ENCODE measurements at regions not wholly inside any gene's neighbourhood (a gene's known extent, or its start where the extent isn't known, plus 50 kb on each side); places are given as distances from the start of the nearest gene placed in this dataset.

DNA sequence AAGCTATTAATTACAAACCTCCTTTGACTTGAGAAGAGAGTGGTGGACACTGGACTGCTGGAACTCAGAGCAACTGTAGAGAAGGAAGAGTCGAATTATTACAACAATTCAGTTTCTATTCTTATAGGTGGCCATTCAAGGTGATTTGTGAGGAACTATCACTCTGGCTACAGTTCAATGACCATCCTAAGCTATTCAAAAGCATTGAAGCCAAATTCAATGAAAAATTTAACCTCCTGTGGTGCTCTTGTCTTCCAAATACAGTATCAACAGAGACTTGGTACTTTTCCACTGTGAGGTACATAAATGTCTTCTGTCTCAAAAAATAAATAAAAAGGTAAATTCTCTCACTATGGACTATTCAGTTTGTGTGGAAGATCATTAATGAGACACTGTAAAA, 513.3 kb upstream of the SEMA6D start (continued):
- TF ChIP-seq, protein P1, sequence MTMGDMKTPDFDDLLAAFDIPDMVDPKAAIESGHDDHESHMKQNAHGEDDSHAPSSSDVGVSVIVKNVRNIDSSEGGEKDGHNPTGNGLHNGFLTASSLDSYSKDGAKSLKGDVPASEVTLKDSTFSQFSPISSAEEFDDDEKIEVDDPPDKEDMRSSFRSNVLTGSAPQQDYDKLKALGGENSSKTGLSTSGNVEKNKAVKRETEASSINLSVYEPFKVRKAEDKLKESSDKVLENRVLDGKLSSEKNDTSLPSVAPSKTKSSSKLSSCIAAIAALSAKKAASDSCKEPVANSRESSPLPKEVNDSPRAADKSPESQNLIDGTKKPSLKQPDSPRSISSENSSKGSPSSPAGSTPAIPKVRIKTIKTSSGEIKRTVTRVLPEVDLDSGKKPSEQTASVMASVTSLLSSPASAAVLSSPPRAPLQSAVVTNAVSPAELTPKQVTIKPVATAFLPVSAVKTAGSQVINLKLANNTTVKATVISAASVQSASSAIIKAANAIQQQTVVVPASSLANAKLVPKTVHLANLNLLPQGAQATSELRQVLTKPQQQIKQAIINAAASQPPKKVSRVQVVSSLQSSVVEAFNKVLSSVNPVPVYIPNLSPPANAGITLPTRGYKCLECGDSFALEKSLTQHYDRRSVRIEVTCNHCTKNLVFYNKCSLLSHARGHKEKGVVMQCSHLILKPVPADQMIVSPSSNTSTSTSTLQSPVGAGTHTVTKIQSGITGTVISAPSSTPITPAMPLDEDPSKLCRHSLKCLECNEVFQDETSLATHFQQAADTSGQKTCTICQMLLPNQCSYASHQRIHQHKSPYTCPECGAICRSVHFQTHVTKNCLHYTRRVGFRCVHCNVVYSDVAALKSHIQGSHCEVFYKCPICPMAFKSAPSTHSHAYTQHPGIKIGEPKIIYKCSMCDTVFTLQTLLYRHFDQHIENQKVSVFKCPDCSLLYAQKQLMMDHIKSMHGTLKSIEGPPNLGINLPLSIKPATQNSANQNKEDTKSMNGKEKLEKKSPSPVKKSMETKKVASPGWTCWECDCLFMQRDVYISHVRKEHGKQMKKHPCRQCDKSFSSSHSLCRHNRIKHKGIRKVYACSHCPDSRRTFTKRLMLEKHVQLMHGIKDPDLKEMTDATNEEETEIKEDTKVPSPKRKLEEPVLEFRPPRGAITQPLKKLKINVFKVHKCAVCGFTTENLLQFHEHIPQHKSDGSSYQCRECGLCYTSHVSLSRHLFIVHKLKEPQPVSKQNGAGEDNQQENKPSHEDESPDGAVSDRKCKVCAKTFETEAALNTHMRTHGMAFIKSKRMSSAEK (CRISPR knock-in tag; IDR thresholded peaks at IDR 0.05; ENCODE audit: borderline replicate concordance), result no peak
- TF ChIP-seq ZNF263 (CRISPR knock-in tag; IDR thresholded peaks at IDR 0.05; ENCODE audit: low read depth) (no peak), CBFB (CRISPR knock-in tag; IDR thresholded peaks at IDR 0.05; ENCODE audit: low read depth) (no peak)
- TF ChIP-seq, protein P2, sequence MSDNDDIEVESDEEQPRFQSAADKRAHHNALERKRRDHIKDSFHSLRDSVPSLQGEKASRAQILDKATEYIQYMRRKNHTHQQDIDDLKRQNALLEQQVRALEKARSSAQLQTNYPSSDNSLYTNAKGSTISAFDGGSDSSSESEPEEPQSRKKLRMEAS (CRISPR knock-in tag; IDR thresholded peaks at IDR 0.05), result no peak
- TF ChIP-seq, protein P3, sequence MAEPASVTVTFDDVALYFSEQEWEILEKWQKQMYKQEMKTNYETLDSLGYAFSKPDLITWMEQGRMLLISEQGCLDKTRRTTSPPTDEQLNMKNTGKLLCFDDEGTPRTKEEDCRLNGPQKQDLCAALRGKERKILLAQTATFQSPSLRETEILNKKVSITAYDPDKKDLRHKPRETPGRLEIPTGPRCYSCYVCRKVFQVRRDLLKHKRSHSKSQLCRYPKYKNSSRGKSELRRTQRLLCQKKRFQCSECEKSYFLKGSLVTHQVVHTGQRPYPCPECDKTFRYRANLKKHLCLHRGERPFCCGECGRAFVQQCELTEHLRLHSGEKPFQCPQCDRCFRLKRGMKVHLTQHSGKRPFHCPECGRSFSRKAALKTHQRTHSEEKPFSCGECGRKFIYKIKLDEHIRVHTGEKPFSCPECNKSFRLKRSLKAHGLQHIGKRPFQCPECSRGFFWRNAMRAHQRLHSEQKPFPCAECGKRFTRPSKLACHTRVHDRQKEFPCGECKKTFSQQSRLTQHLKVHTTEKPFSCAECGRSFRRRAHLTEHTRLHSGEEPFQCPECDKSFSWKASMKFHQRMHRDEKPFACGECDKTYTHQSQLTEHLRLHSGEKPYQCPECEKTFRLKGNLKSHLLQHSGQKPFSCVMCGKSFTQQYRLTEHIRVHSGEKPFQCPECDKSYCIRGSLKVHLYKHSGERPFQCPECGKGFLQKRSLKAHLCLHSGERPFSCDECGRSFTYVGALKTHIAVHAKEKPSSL (CRISPR knock-in tag; conservative IDR thresholded peaks at IDR 0.05), result no peak

DNA sequence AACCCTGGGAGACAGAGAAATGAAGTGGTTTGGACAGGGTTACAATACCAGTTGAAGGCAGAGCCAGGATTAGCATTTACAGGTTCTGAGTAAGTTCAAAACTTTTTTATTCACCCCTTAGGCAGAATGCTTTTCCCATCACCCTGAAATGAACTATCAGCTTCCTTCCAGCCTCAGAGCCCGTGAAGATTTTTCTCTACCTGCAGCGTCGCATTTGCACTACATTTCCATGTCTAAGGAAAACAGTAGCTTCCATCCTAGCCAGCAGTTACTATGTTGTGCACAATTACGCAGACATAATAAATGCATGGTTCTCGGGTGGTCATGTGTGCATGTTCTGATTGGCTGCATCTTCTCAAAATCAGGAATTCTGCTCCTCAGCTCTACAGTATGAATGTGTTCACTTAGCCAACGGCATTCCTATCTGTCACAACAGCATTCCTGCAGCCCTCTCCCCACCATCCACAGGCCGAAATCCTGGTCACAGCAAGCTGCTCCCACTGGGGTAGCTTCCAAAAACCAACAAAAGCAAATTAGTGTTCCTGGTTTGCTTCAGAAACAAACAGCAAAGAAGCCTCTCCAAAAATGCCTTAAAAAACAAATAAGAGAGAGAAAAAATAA, 510.8 kb upstream of the SEMA6D start:
- ATAC-seq, result peak; percentile 75

DNA sequence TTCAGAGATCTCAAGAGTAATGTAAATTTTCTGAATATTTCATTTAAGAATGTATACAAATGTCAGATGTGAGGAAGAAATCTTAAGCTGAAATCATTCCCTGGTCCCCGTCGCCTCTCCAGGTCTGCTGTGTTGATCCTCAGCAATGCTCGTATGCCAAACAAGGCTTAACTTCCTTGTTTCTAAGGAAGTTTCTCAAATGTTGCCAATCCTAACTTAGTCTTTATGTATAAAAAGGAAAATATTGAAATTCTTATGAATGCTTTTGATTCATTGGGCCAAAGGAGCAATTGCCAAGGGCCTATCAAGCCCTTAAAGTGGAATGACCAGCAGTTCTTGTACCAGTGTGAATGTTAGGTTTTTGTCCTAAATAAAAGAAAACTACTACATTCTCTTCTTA, 507.7 kb upstream of the SEMA6D start:
- no peak for DNase-seq (ENCODE audit: low spot score)
- no peaks in the 10 kb centered on the region for H3K9me3 Mint-ChIP-seq
- no peaks in the 10 kb centered on the region for H3K27me3 Mint-ChIP-seq (ENCODE audit: low read depth)
- no peak overlapping the region for H3K27ac Mint-ChIP-seq
- H3K4me1 Mint-ChIP-seq, result peaks cover 70% of the 10 kb centered on the region
- H3K36me3 Mint-ChIP-seq, result no peaks in the 10 kb centered on the region
- H3K4me3 Mint-ChIP-seq, result no peak overlapping the region
- ChIA-PET POLR2A (no interaction called here), CTCF (interaction anchor here (1.2 kb wide), 1 partner anchor 14 kb away, joined by 3 read pairs; no protein-coding TSS in a partner anchor)
- ATAC-seq, result no peak
- no peak for TF ChIP-seq NFE2L1 (CRISPR knock-in tag; IDR thresholded peaks at IDR 0.05)
- TF ChIP-seq ETV6 (CRISPR knock-in tag; IDR thresholded peaks at IDR 0.05), result no peak
- TF ChIP-seq ZNF317 (CRISPR knock-in tag; IDR thresholded peaks at IDR 0.05; ENCODE audit: borderline replicate concordance, low read depth), result no peak
- TF ChIP-seq TEAD4 (CRISPR knock-in tag; IDR thresholded peaks at IDR 0.05), result no peak
- TF ChIP-seq CREM (CRISPR knock-in tag; IDR thresholded peaks at IDR 0.05), result no peak
- no peak for TF ChIP-seq GABPB1 (CRISPR knock-in tag; IDR thresholded peaks at IDR 0.05)
- TF ChIP-seq HMGA2 (CRISPR knock-in tag; IDR thresholded peaks at IDR 0.05), result no peak
- no peak for TF ChIP-seq CREB1 (CRISPR knock-in tag; IDR thresholded peaks at IDR 0.05)
- TF ChIP-seq NFYB (CRISPR knock-in tag; conservative IDR thresholded peaks at IDR 0.05; ENCODE audit: low read depth), result no peak
- no peak for TF ChIP-seq SOX15 (CRISPR knock-in tag; IDR thresholded peaks at IDR 0.05)
- TF ChIP-seq, protein P4, sequence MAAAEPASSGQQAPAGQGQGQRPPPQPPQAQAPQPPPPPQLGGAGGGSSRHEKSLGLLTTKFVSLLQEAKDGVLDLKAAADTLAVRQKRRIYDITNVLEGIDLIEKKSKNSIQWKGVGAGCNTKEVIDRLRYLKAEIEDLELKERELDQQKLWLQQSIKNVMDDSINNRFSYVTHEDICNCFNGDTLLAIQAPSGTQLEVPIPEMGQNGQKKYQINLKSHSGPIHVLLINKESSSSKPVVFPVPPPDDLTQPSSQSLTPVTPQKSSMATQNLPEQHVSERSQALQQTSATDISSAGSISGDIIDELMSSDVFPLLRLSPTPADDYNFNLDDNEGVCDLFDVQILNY (CRISPR knock-in tag; IDR thresholded peaks at IDR 0.05), result no peak
- TF ChIP-seq ESRRA (CRISPR knock-in tag; IDR thresholded peaks at IDR 0.05; ENCODE audit: borderline replicate concordance), result no peak

More for the DNA sequence above, 510.8 kb upstream of the SEMA6D start:
- DNase-seq (ENCODE audit: low spot score), result peak; percentile 25
- Mint-ChIP-seq H3K27me3 (ENCODE audit: low read depth) (peaks cover 4% of the 10 kb centered on the region), H3K4me3 (no peak overlapping the region), H3K9me3 (no peaks in the 10 kb centered on the region; the same call in 1 of the 2 replicates), H3K36me3 (no peaks in the 10 kb centered on the region), H3K4me1 (peaks cover 76% of the 10 kb centered on the region), H3K27ac (peak overlapping the region; percentile 92)
- CTCF ChIA-PET, result interaction anchor here (0.7 to 1.3 kb wide), 4 partner anchors 168 to 897 kb away, joined by 3 to 5 read pairs (median 3); no protein-coding TSS in a partner anchor
- POLR2A ChIA-PET, result no interaction called here
- TF ChIP-seq, protein P5, sequence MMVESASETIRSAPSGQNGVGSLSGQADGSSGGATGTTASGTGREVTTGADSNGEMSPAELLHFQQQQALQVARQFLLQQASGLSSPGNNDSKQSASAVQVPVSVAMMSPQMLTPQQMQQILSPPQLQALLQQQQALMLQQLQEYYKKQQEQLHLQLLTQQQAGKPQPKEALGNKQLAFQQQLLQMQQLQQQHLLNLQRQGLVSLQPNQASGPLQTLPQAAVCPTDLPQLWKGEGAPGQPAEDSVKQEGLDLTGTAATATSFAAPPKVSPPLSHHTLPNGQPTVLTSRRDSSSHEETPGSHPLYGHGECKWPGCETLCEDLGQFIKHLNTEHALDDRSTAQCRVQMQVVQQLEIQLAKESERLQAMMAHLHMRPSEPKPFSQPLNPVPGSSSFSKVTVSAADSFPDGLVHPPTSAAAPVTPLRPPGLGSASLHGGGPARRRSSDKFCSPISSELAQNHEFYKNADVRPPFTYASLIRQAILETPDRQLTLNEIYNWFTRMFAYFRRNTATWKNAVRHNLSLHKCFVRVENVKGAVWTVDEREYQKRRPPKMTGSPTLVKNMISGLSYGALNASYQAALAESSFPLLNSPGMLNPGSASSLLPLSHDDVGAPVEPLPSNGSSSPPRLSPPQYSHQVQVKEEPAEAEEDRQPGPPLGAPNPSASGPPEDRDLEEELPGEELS (CRISPR knock-in tag; IDR thresholded peaks at IDR 0.05), result peak; percentile 44; the same call in 1 of the 2 replicates
- no peak for TF ChIP-seq SP1 (CRISPR knock-in tag; conservative IDR thresholded peaks at IDR 0.05)
- TF ChIP-seq, protein P6, sequence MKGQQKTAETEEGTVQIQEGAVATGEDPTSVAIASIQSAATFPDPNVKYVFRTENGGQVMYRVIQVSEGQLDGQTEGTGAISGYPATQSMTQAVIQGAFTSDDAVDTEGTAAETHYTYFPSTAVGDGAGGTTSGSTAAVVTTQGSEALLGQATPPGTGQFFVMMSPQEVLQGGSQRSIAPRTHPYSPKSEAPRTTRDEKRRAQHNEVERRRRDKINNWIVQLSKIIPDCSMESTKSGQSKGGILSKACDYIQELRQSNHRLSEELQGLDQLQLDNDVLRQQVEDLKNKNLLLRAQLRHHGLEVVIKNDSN (CRISPR knock-in tag; IDR thresholded peaks at IDR 0.05), result peak; percentile 31; the same call in 1 of the 2 replicates
- TF ChIP-seq, protein P7, sequence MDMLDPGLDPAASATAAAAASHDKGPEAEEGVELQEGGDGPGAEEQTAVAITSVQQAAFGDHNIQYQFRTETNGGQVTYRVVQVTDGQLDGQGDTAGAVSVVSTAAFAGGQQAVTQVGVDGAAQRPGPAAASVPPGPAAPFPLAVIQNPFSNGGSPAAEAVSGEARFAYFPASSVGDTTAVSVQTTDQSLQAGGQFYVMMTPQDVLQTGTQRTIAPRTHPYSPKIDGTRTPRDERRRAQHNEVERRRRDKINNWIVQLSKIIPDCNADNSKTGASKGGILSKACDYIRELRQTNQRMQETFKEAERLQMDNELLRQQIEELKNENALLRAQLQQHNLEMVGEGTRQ (CRISPR knock-in tag; IDR thresholded peaks at IDR 0.05), result peak; percentile 59
- peak; percentile 33; the same call in 1 of the 2 replicates for TF ChIP-seq TEAD1 (CRISPR knock-in tag; IDR thresholded peaks at IDR 0.05)

All from WTC11 (cell line).